Stimulated activated naive CD4-positive, alpha-beta T cell (primary cell): ENCODE measurements at regions not wholly inside any gene's neighbourhood (a gene's known extent, or its start where the extent isn't known, plus 50 kb on each side); places are given as distances from the start of the nearest gene placed in this dataset.

Source experiments
- DNase-seq, 6 experiments: peaks; one replicate each; lab custom pipeline; 2025; lab: John Stamatoyannopoulos, UW

DNA sequence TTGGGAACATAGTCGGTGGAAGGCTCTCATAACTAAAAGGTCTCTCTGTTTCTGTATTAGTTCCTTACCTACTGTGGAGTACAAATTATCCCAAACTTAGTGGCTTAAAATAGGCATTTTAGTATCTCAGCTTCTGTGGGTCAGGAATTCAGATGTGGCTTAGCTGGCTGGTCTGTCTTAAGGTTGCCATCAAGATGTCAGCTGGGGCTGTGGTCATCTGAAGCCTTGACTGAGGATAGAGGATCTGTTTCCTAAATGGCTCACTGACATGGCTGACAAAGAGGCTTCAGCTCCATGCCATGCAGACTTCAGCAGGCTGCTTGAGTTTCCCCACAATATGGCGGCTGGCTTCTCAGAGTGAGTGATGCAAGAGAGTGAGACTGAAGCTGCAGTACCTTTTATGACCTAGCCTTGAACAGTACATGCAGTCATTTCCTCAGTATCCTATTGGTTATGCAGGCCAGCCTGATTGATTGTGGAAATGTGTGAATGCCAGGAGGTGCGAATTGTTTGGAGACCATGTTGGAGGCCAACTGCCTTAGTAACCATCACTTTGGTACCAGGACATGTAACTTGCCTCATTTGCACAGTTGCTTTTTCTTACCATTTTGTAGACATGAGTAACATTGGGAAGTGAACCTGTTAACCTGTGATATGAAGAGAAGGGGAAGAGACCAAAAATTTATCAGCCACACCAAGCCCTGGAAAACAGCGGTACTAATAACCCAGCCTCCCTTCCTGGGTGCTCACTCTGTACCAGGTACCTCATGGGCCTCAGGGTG, 152.8 kb upstream of the IER5L start:
- DNase-seq, result no peak

DNA sequence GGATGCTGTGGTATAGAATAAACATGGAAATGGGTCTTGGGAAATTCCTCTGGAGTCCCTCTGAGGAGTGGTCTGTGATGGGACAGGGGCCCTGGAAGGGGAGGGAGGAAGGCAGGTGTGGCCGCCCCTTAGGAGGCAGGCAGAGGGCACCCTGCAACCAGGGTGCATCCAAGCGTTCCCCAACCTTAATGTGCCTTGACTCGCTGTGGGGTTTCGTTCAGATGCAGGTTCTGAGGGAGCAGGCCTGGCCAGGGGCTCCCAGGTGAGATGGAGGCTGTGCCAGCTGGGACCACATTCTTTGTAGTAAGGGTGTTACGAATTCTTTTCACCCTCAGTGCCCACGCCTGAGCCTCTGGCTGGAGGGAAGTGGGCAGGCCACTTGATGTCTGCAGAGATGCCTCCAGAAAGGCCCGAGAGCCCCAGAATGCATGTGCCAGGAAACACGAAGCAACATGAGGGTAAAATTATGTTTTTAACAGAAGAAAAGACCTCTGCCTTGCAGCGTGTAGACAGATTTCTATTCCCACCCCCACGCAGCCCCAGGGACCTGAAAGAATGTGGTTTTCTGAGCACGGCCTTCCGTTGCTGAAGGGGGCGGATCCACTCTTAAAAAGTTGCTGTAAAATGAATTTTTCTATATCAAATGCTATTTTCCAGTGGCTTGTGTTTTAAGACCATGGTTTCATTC, 150.4 kb upstream of the IER5L start:
- peak in 2 of 6 experiments; percentile 17 to 26 for DNase-seq

DNA sequence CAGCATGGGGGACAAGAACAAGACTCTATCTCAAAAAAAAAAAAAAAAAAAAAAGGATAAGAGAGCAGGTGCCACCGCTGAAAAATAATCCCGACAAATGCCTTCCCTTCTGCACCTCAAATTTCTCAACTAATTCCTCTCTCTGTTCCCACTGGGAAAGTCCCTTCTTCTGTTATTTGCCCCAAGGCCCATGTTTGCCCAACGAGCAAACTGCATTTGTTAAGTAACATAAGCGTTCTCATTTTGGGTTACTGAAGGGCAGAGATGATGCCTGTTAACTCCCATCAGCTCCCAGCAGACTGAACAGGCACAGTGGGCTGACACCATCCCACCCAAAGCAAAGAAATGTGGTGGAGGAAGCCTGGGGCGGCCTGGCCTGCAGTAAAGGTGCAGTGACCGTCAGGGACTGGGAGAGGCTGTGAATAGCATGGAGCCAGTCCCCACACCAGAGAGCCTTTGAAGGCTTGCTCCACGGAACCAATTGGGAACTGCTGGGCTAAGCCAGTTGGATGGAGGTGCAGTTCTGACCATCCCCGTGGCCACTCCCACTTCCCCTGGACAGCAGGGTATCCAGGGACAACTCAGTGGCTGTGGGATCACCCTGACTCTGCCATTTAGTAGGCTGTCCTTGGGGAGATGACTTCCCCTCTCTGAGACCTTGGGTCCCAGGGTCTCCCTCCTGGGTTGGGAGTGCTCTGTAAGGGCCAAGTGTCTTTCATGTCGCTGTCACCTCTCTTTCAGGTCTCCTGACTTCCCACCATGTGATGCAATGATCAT, 149.7 kb upstream of the IER5L start:
- DNase-seq, result no peak

DNA sequence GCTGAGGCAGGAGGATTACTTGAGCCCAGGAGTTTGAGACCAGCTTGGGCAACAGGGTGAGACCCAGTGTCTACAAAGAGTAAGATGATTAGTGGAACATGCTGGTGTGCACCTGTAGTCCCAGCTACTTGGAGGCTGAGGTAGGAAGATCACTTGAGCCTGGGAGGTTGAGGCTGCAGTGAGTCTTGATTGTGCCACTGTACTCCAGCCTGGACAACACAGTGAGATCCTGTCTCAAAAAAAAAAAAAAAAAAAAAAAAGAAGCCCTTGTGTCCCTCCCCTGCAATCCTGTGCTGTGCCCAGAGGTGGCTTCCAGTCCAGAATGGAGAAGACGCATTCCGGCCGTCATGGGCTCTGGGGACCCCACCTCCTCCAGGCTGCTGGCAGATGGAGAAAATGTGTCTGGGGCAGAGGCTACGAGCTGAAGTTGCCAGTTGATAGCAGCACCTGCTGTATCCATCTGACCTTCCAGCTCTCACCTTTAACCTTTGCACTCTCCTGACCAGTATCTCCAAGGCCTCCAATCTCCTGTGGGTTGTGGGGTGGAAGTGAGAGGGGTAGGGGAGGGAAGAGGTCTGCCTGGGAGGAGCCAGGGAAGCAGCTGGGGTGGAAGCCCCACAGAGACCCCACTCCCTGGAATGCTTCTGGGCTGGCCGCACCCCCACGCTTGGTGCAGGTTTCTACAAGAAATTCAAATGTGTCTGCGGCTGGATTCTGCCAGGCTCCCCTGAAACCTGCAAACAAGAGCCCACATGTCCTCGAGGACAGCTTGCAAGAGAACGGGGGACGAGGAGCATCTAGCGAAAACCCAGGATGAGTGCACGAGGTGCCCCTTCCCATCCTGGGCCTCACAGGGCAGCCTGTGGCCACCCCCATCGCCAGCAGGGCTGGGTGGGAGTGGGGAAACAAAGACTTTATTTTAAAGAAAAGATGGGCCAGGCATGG, 148.3 kb upstream of the IER5L start:
- DNase-seq, result no peak

DNA sequence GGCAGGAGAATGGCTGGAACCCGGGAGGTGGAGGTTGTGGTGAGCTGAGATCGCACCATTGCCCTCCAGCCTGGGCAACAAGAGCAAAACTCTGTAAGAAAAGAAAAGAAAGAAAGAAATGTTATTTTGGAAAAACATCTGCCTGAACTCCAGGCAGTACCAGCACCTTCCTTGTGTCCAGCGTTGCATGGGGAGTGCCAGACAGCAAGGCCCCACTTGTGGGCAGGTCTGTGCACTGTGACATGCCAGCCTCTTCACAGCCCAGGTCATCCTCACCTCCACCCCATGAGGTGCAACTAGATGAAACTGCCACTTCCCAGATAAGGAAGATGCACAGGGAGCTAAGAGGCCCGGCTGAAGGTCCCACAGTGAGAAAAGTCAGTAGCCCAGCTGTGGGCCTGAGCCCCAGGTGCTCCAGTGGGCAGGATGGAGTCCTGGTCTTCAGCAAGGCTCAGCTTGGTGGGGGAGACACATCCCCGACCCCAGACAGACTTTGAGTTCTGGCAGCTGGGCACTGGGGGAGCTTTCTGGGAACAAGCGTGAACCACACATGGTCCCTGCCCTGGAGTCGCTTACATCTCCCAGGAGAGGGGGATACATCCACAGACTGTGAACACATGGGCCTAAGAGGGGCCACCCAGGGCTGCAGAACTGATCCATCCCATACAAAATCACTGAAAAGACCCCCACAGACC, 146.9 kb upstream of the IER5L start:
- DNase-seq, result no peak

DNA sequence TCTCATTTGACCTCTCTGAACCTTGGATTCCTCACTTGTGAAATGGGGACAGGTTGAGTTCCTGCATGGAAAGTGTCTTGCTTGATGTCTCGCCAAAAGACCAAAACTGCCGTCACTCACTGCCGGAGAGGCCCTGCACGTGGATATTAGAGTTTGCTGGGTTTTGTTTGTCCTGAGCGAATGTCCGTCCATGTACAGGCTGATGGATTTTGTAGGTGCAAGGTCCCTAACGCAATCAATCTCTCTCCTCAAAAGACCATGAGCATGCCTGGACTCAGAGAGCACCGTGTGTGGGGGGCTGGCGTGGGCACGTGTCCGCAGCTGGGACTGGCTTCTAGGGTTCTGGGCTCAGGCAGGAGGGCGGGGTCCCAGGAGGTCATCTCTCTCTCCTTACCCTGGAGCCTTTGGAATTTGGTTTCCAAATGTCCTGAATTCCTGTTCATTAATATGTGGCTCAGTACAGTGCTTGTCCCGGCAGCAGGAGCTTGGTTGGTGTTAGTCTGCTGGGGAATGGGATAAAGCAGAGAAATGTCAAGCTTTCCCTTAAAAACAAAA, 146.0 kb upstream of the IER5L start:
- DNase-seq, result no peak

DNA sequence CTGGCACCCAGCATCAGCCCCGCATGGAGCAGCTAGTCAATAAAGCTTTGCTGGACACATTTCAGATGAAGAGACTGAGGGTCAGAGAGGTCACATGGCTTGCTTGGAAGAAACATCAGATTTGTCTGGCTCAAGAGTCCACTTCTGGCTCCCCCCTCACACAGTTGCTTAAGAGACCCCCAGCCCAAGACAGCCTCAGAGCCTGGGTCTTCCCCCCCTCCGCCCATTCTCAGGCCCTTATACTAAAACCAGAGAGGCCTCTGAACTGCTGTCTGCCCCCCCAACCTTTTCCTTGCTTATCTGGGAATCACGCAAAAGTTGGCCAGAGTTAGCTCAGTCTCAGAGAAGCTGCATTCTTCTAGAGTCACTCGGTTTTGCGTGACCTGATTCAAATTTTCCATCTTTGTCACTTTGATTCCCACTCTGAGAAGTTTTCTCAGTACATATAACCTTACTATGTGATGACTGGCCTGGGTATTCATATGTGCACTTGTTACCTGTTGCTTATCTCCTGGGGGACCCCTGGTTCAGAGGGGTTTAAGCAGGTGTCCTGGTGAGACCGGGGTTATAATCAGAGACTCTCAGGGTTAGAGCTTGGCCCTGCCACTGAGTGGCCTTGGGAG, 145.4 kb upstream of the IER5L start:
- DNase-seq, result no peak

DNA sequence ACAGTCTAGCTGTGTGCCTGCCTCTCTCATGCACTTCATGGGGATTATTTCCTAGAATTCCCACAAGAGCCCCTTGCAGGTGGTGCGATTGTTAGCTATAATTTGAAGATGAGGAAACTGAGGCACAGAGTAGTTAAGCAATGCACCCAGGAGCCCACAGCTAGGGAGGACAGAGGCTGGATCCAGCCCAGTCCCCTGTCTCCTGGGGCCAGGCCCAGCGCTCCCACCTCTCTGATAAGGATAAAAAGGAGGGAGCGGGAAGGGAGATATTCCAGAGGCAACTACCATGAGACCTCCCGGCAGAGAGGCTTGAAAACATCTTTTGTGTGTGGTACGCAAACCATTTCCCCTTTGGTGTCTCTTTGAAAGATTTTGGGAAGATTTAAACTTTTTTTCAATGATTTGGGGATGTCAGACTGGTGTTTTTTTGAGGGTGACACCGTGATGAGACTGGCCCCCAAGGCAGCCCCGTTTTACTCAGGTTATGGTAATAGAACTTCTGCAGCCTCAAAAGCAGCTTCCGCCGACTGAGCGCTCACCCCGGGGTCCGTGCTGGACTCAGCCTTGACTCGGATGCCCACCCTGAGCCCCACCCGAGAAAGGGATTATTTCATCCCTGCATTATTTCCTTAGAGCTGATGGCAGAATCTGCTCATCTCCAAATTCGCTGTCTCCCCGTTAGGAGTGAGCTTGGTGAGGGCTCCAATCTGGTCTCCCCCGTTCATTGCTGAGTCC, 144.7 kb upstream of the IER5L start:
- DNase-seq, result no peak

DNA sequence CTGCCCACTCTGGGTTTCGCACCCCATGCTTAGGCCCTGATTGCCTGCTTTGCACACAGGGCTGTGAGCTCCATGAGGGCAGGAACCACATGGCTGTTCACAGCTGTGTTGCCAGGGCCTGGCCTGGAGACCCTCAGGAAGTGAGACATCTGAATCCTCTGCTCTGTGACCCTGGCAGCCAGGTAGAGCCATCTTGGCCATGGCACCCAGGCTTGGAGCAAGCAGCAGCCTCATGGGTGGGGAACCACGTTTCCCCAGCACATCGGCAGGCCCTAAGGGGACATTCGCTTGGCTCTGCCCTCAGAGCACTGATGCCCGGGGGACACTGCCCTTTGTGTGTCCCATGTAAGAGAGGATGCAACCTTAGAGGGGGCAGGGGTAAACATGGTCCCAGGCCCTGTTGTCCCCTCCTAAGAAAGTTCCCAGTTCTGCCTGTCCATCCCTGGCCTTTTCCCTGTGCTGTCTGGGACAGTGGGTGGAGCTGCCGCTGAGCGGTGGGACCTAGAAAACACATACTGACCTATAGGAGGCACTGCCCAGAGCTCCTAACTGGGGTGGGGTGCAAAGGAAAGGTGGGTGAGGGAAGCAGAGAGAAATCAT, 144.1 kb upstream of the IER5L start:
- DNase-seq, result no peak

DNA sequence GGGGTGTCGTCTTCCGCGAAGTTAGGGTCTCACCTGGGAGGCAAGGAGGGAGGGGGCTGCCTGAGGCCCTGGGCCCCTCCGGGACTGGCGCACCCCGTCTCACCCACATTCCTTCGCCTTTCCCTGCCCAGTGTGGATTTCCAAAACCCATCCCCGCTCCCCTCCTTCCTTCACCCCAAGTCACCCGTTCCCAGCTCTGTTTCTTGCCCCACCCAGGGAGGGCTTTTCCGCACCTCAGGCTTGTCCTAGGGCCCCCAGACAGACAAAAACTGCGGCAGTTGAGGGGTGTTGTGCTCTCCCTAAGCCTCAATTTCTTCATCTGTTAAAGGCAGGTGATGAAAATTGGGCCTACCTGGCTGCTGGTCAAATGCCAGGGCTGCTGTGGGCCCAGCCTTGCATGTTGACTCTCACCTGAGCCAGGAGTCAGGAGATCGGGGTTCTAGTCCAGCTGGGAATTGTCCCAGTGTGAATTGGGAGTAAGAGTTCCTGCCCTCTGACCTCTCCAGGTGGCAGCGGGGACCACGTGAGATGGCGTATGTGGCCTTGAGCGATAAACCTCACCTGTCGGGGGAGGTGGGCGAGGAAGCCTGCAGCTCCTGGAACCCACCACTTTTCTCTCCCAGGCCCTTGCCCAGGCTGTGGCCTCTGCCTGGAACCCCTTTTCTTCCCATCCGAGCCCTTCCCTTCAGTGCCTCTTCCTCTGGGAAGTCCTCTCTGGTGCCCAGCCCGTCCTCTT, 143.4 kb upstream of the IER5L start:
- no peak for DNase-seq

DNA sequence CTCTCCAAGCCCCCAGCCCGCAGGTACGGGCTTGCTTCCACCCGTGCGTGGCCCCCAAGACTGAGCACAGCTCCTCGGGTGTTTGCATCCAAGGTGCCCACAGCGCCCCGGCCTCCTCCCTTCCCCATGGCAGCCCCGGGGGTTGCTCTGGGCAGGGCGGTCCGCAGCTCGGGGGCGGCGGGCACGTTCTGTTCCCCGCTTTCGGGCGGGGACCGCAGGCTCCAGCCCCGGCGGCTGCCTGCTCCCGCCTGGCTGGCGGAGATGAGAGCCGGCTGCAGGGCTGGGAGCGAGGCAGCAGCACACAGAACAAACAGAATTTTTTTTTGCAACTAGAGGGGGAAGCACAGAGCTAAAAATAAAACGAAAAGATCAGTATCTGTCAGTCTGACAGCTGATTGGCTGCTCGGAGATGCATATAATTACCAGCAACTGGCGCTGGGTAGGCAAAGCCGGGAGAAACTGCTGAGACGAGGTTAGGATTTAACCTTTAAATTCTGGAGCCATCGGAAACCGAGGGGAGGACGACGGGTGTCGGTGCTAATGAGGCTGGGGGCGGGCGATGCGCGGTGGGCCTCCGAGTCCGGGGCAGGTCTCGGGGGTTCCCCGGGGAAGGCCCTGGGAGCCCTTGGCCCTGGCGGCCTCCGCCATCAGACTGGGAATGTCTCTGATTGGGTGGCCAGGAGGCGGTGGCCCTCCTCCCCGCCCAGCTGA, 142.7 kb upstream of the IER5L start:
- peak; percentile 65 to 76 (median 66) for DNase-seq

DNA sequence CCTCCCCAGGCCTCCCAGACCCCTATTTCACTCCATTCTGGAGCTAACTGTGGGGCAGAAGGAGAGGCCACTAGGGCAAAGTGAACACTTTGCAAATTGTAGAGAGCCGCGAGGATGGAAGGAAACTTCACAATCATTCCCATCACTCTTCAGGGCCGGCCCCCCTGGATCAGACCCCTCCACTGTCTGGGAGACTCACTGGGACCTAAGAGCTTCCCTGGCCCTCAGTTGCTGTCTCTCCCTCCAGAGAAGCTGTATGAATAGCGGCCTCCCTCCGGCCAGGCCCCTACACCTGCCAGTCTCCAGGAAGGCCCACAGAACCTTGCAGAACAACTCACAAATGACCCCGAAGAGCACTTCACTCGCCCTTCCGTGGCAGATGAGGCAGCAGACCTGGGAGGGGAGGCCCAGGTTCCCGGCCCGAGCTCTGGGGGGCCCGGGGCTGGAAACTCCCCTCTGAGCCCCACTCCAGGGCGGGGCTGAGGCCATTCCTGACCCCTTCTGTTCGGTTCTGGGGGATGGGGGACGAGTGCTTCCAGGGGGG, 141.9 kb upstream of the IER5L start:
- no peak for DNase-seq

DNA sequence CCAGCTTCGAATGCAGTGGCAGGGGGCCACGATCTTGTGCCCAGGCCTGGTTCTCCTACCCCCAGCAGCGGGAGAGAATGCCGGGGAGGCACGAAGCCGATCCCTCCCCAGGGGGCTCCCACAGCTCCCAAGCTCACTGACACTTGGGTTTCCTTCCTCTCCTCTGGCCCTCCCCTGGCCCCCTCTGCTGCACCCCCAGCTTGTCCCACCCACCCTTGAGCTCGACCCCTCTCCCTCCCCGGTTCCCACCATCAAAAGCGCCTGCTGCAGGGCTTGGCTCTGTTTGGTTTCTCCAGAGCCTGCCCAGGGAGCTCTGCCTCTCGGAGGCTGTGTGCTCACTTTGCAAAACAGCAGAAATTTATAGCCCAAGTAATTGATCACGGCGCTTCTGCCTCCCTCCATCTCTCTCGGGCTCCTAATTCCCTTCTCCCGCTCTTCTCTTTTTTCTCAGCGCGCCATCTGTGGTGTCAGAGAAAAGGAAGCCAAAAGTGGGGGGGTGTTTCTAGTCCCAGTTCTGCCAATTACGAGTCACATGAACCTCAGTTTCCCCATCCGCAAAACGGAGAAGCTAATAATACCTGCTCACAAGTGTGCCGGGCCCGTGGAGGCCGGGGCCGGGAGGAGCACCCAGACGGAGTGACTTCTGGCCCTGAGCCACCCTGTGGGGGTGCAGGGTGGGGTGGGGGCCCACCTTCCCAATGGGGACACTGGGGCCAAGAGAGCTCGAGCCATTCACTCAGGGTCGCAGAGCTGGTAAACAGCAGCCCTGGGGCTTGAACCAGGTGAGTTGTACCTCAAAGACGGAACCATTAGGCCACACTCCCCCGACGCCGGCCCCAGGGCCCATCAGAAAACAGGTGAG, 141.2 kb upstream of the IER5L start:
- no peak for DNase-seq

DNA sequence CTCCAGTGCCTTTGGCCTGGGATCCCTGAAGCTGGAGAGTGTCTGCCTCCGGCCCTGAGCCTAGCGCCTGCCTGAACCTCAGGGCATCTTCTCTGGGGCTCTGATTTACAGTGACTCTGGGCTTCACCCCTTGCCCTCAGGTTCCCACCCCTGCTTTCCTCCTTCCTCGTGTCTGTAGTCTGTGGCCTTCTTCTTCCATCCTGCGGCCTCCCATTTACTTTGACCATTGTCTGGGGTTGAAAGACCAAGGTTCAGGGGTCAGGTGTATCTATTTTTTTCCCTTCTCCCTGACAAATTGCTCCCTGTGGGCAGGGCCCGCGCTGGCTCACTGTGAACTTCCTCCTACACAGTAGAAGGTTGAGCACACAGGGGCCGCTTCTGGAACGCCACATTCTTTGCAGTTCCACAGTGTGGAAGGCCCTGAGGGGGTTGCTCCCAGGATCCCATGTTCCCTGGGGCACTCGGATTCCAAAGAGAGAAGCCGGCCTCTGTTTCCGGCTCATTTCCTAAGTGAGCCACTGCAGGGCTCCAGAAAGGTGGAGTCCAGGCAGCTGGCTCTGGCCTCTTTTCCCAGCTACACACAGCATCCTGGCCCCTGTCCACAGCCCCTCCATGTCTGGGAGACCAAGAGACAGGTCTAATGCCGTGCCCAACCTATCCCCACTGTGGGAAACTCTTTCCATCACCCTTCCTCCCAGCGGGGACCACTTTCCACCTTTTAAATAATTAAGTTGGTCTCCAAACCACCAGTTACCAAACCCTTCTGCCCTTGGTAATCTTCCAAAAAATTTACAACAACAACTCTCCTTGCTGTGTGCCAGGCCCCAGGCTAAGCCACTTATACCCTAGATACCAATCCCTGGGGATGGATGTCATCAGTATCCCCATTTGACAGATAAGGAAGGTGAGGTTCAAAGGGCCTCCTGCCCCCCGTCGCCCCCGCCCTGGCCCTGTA, 140.3 kb upstream of the IER5L start:
- no peak for DNase-seq
